HK-2 (cell line): ENCODE measurements at regions not wholly inside any gene's neighbourhood (a gene's known extent, or its start where the extent isn't known, plus 50 kb on each side); places are given as distances from the start of the nearest gene placed in this dataset.

ENCODE experiments used
- DNase-seq: peaks from one replicate; pipeline ENCODE4 v3.0.0-alpha.2; 2018; ENCODE audit not compliant: unreplicated experiment

DNA sequence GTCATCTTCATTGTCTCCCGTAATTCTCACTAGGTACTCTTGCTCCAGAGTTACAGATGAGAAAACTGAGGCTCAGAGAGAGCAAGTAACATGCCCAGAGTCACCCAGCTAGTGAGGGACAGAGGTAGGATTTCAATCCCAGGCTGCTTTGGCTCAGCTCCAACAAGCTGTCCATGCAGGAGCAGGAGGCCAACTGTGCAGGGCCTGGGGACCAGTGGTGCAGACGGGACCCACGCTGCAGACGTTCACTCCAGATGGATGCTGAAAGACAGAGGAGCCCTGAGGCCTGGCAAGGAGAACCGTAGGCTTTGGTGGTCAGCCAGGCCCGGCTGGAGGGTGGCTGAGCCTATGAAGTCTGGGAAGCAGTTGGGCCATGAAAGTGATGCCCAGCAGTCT lies 102.6 kb downstream of the MCFD2 start:
- DNase-seq, result no peak
